H1 (cell line): ENCODE measurements at regions not wholly inside any gene's neighbourhood (a gene's known extent, or its start where the extent isn't known, plus 50 kb on each side); places are given as distances from the start of the nearest gene placed in this dataset.

Experiments
- CTCF ChIA-PET: fragments of 300-600 bp; sonication (Branson Sonifier 250); formaldehyde crosslinking; loops from one replicate; lab custom pipeline; 2021; ENCODE audit not compliant: partially characterized antibody; lab: Charles Lee
- POLR2A ChIA-PET: fragments of 300-600 bp; sonication (Branson Sonifier 250); formaldehyde crosslinking; loops from one replicate; lab custom pipeline; 2021; ENCODE audit warnings: inconsistent platforms; ENCODE audit not compliant: partially characterized antibody; lab: Charles Lee
- DNase-seq, 2 experiments: peaks; one replicate each; pipeline versions ENCODE4 v3.0.0 to v3.0.0-alpha.2; 2010 to 2022; ENCODE audit warnings: low spot score in 2 of 2, low read depth in 1 of 2, mixed read lengths in 1 of 2
- FAIRE-seq: peaks from 2 replicates; lab custom pipeline; 2011; peaks lifted over from hg19 to GRCh38; lab: Jason Lieb, UNC
- H2AFZ ChIP-seq: 2 replicates; pipeline ENCODE4 v1.8.1; 2012; ENCODE audit warnings: low read length, inconsistent platforms
- H2AK5ac ChIP-seq: 2 replicates; pipeline ENCODE4 v1.6.1; 2013; ENCODE audit warnings: low read depth, low read length
- H2BK120ac ChIP-seq: replicated peaks from 2 replicates; pipeline ENCODE3; 2013; ENCODE audit warnings: low read depth, low read length, inconsistent platforms
- H2BK12ac ChIP-seq: 2 replicates; pipeline ENCODE4 v1.6.1; 2013; ENCODE audit warnings: low read depth, low read length
- H2BK15ac ChIP-seq: 2 replicates; pipeline ENCODE4 v1.6.1; 2013; ENCODE audit warnings: low read length
- H2BK20ac ChIP-seq: 2 replicates; pipeline ENCODE4 v1.6.1; 2013; ENCODE audit warnings: low read length
- H2BK5ac ChIP-seq: 2 replicates; pipeline ENCODE4 v1.6.1; 2013; ENCODE audit warnings: low read depth, low read length
- H3K14ac ChIP-seq: 2 replicates; pipeline ENCODE4 v1.6.1; 2013; ENCODE audit warnings: inconsistent platforms; ENCODE audit not compliant: insufficient read length
- H3K18ac ChIP-seq: 2 replicates; pipeline ENCODE4 v1.6.1; 2013; ENCODE audit warnings: low read length; ENCODE audit errors: extremely low read depth
- H3K23ac ChIP-seq: 2 replicates; pipeline ENCODE4 v1.6.1; 2013; ENCODE audit warnings: inconsistent platforms; ENCODE audit not compliant: insufficient read length
- H3K23me2 ChIP-seq: 2 replicates; pipeline ENCODE4 v1.6.1; 2013; ENCODE audit warnings: low read depth, low read length
- H3K27ac ChIP-seq: 2 replicates; pipeline ENCODE4 v1.6.1; 2011; ENCODE audit warnings: low read depth, low read length, inconsistent platforms
- H3K27me3 ChIP-seq, 4 experiments: replicated peaks in 1 of 4; 1 replicate in 1 of 4; 2 replicates in 3 of 4; pipeline versions ENCODE4 v1.6.1 to v1.8.1; 2011 to 2013; ENCODE audit warnings: low read length in 3 of 4, mild to moderate bottlenecking in 3 of 4, inconsistent platforms in 2 of 4, mixed read lengths in 2 of 4, moderate library complexity in 1 of 4; ENCODE audit not compliant: control insufficient read depth in 3 of 4, insufficient read depth in 3 of 4; ENCODE audit errors: extremely low read depth in 1 of 4
- H3K36me3 ChIP-seq, 4 experiments: 2 replicates each; pipeline versions ENCODE4 v1.6.1 to v1.8.1; 2011 to 2013; ENCODE audit warnings: mild to moderate bottlenecking in 4 of 4, low read length in 3 of 4, moderate library complexity in 2 of 4, control low read depth in 1 of 4, inconsistent platforms in 1 of 4; ENCODE audit not compliant: insufficient read depth in 4 of 4, control insufficient read depth in 2 of 4
- H3K4ac ChIP-seq: replicated peaks from 2 replicates; pipeline ENCODE3; 2013; ENCODE audit warnings: low read length, low read depth, mixed read lengths, inconsistent platforms; ENCODE audit not compliant: insufficient read length
- H3K4me1 ChIP-seq, 4 experiments: replicated peaks in 1 of 4; 1 replicate in 1 of 4; 2 replicates in 3 of 4; pipeline versions ENCODE4 v1.6.1 to v1.8.1; 2011 to 2013; ENCODE audit warnings: low read length in 3 of 4, inconsistent platforms in 2 of 4, mixed read lengths in 1 of 4; ENCODE audit not compliant: insufficient read depth in 4 of 4, control insufficient read depth in 3 of 4
- H3K4me2 ChIP-seq, 2 experiments: 2 replicates each; pipeline versions ENCODE4 v1.6.1 to v1.8.1; 2011 to 2013; ENCODE audit warnings: low read depth in 2 of 2, low read length in 2 of 2, control low read depth in 1 of 2, inconsistent platforms in 1 of 2, mild to moderate bottlenecking in 1 of 2; ENCODE audit not compliant: insufficient read depth in 1 of 2
- H3K4me3 ChIP-seq, 4 experiments: fragments of 200-600, 300-600 bp in 1 of 4; sonication (generic), shearing (Covaris generic), sonication (Bioruptor Twin) in 1 of 4; 2 replicates each; pipeline versions ENCODE4 v1.5.1 to v1.8.1; 2011 to 2016; ENCODE audit warnings: low read length in 4 of 4, low read depth in 3 of 4, control low read depth in 2 of 4, inconsistent platforms in 2 of 4, mild to moderate bottlenecking in 2 of 4, mixed read lengths in 1 of 4, moderate library complexity in 1 of 4; ENCODE audit not compliant: insufficient read depth in 2 of 4; ENCODE audit errors: extremely low read depth in 1 of 4
- H3K56ac ChIP-seq: replicated peaks from 2 replicates; pipeline ENCODE3; 2013; ENCODE audit warnings: low read depth, mild to moderate bottlenecking, mixed read lengths, low read length, inconsistent platforms; ENCODE audit not compliant: insufficient read length
- H3K79me1 ChIP-seq: 2 replicates; pipeline ENCODE4 v1.6.1; 2013; ENCODE audit warnings: low read depth, low read length, control low read depth
- H3K79me2 ChIP-seq, 2 experiments: 2 replicates each; pipeline versions ENCODE4 v1.6.1 to v1.8.1; 2012 to 2013; ENCODE audit warnings: low read length in 2 of 2, mild to moderate bottlenecking in 2 of 2, inconsistent platforms in 1 of 2; ENCODE audit not compliant: insufficient read depth in 2 of 2, control insufficient read depth in 1 of 2
- H3K9ac ChIP-seq, 4 experiments: replicated peaks in 1 of 4; 1 replicate in 1 of 4; 2 replicates in 3 of 4; pipeline versions ENCODE4 v1.6.1 to v1.8.1; 2011 to 2013; ENCODE audit warnings: low read depth in 3 of 4, low read length in 3 of 4, control low read depth in 2 of 4, mild to moderate bottlenecking in 2 of 4, moderate library complexity in 2 of 4, inconsistent platforms in 1 of 4; ENCODE audit errors: extremely low read depth in 1 of 4
- H3K9me3 ChIP-seq, 2 experiments: 2 replicates each; pipeline versions ENCODE4 v1.6.1 to v1.8.1; 2012 to 2013; ENCODE audit warnings: mild to moderate bottlenecking in 2 of 2, moderate library complexity in 2 of 2, control low read depth in 1 of 2, inconsistent platforms in 1 of 2, low read depth in 1 of 2, low read length in 1 of 2, mixed read lengths in 1 of 2; ENCODE audit not compliant: insufficient read depth in 2 of 2
- H4K20me1 ChIP-seq, 2 experiments: replicated peaks in 1 of 2; 2 replicates each; pipeline versions ENCODE3 to v1.8.1; 2011 to 2013; ENCODE audit warnings: inconsistent platforms in 2 of 2, low read length in 2 of 2, mild to moderate bottlenecking in 1 of 2; ENCODE audit not compliant: insufficient read depth in 2 of 2, control insufficient read depth in 1 of 2
- H4K5ac ChIP-seq: 2 replicates; pipeline ENCODE4 v1.6.1; 2013; ENCODE audit warnings: low read length, low read depth, mixed read lengths, inconsistent platforms; ENCODE audit not compliant: insufficient read length
- H4K8ac ChIP-seq: 2 replicates; pipeline ENCODE4 v1.8.0; 2013; ENCODE audit warnings: mild to moderate bottlenecking, moderate library complexity, low read length, inconsistent platforms; ENCODE audit not compliant: insufficient read depth; ENCODE audit errors: extremely low read depth
- H4K91ac ChIP-seq: replicated peaks from 2 replicates; pipeline ENCODE3; 2013; ENCODE audit warnings: low read length, mixed read lengths, inconsistent platforms; ENCODE audit not compliant: insufficient read length
- BCL11A ChIP-seq, 2 experiments: IDR thresholded peaks; one replicate each; pipeline ENCODE4 v1.6.1; 2011; ENCODE audit warnings: low read depth in 2 of 2, low read length in 2 of 2, mild to moderate bottlenecking in 2 of 2
- CREB1 ChIP-seq: IDR thresholded peaks from 2 replicates; pipeline ENCODE4 v1.6.1; 2012; ENCODE audit warnings: inconsistent platforms
- EGR1 ChIP-seq: IDR thresholded peaks from 2 replicates; pipeline ENCODE4 v1.6.1; 2011; ENCODE audit warnings: low read depth, low read length, borderline replicate concordance
- HDAC6 ChIP-seq: IDR thresholded peaks from one replicate; pipeline ENCODE4 v1.7.1; 2012; ENCODE audit warnings: low read depth, mild to moderate bottlenecking, inconsistent platforms, low read length, moderate library complexity
- JUND ChIP-seq: IDR thresholded peaks from 2 replicates; pipeline ENCODE4 v1.6.1; 2011; ENCODE audit warnings: mild to moderate bottlenecking, improper control_type of control experiment, low read length
- KDM5A ChIP-seq: fragments of 200-600 bp; IDR thresholded peaks from 2 replicates; pipeline ENCODE4 v1.7.1; 2012; ENCODE audit warnings: mild to moderate bottlenecking, low read length, inconsistent platforms, mixed read lengths
- POLR2AphosphoS5 ChIP-seq: IDR thresholded peaks from 2 replicates; pipeline ENCODE4 v1.6.1; 2011; ENCODE audit warnings: low read depth, low read length
- RXRA ChIP-seq: IDR thresholded peaks from 2 replicates; pipeline ENCODE4 v1.6.1; 2011; ENCODE audit warnings: low read depth, mild to moderate bottlenecking, low read length, moderate library complexity; ENCODE audit not compliant: insufficient read depth
- SIN3A ChIP-seq, 2 experiments: IDR thresholded peaks in 1 of 2; conservative IDR thresholded peaks in 1 of 2; 2 replicates each; pipeline ENCODE4 v1.6.1; 2011 to 2012; ENCODE audit warnings: low read length in 2 of 2, improper control_type of control experiment in 1 of 2, low read depth in 1 of 2, mild to moderate bottlenecking in 1 of 2
- SIX5 ChIP-seq: IDR thresholded peaks from 2 replicates; pipeline ENCODE4 v1.6.1; 2011; ENCODE audit warnings: mild to moderate bottlenecking, low read depth, low read length
- WGBS, 2 experiments: shearing (Covaris generic) in 1 of 2; methylation state at CpG; one replicate each; pipeline versions ENCODE4 v1.1.6 to v1.1.7; 2013 to 2015; ENCODE audit warnings: low lambda C conversion rate in 2 of 2, mixed read lengths in 2 of 2, inconsistent platforms in 1 of 2, low coverage in 1 of 2, missing lambda C conversion rate in 1 of 2; ENCODE audit not compliant: insufficient replicate concordance in 2 of 2, insufficient coverage in 1 of 2, insufficient read length in 1 of 2; ENCODE audit errors: extremely low coverage in 1 of 2, missing lambda C conversion rate in 1 of 2; 5-methylcytosine and 5-hydroxymethylcytosine counted together
- TF ChIP-seq, protein P1 (sequence below): IDR thresholded peaks from 2 replicates; pipeline ENCODE4 v1.6.1; 2012; ENCODE audit warnings: low read length, inconsistent platforms

GRCh38 chr15:35286721-35287120 lies 201.6 kb upstream of the NANOGP8 start:
- no peak for FAIRE-seq
- H2BK12ac ChIP-seq, result no peak overlapping the region
- no peak overlapping the region for H4K91ac ChIP-seq
- POLR2A ChIA-PET, result no interaction called here
- no peak overlapping the region for H3K18ac ChIP-seq
- H2BK120ac ChIP-seq, result no peak overlapping the region
- H3K4me2 ChIP-seq, result no peak overlapping the region
- H3K14ac ChIP-seq, result no peak overlapping the region
- H3K9me3 ChIP-seq, result no peaks in the 10 kb centered on the region
- no peaks in the 10 kb centered on the region for H3K36me3 ChIP-seq
- H4K5ac ChIP-seq, result no peak overlapping the region
- no peak overlapping the region for H4K8ac ChIP-seq
- H3K4me3 ChIP-seq, result no peak overlapping the region
- no peak overlapping the region for H2BK20ac ChIP-seq
- H3K9ac ChIP-seq, result no peak overlapping the region
- H3K27me3 ChIP-seq, result no peaks in the 10 kb centered on the region
- no peaks in the 10 kb centered on the region for H3K79me1 ChIP-seq
- no peak overlapping the region for H2AK5ac ChIP-seq
- no peak overlapping the region for H2BK5ac ChIP-seq
- CTCF ChIA-PET, result interaction anchor here (1.4 to 2.6 kb wide), 2 partner anchors 157 to 208 kb away, joined by 5 to 19 read pairs; no protein-coding TSS in a partner anchor
- H3K56ac ChIP-seq, result no peak overlapping the region
- WGBS, 2 experiments, result 91% methylated on average over 2 of the region's 2 CpGs; no CpG with 5 or more reads in 1 of the 2 experiments
- peaks cover 0 to 4% (median 0%) of the 10 kb centered on the region in 4 experiments; a peak in 2 of 7 replicates for H3K4me1 ChIP-seq
- no peak overlapping the region for H3K27ac ChIP-seq
- TF ChIP-seq SIX5 (no peak), KDM5A (no peak), HDAC6 (no peak), EGR1 (no peak), CREB1 (no peak), POLR2AphosphoS5 (no peak), JUND (no peak), SIN3A (conservative IDR thresholded peaks at IDR 0.05 in 1 of 2, IDR thresholded peaks at IDR 0.05 in 1 of 2; ENCODE audit: low read depth in 1 of 2, low read length in 2 of 2) (no peak), RXRA (no peak), BCL11A (IDR thresholded peaks at IDR 0.05; ENCODE audit: low read depth in 2 of 2, low read length in 2 of 2) (no peak)
- TF ChIP-seq, protein P1, sequence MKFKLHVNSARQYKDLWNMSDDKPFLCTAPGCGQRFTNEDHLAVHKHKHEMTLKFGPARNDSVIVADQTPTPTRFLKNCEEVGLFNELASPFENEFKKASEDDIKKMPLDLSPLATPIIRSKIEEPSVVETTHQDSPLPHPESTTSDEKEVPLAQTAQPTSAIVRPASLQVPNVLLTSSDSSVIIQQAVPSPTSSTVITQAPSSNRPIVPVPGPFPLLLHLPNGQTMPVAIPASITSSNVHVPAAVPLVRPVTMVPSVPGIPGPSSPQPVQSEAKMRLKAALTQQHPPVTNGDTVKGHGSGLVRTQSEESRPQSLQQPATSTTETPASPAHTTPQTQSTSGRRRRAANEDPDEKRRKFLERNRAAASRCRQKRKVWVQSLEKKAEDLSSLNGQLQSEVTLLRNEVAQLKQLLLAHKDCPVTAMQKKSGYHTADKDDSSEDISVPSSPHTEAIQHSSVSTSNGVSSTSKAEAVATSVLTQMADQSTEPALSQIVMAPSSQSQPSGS, result no peak
- H3K23me2 ChIP-seq, result no peaks in the 10 kb centered on the region; the same call in 1 of the 2 replicates
- H3K4ac ChIP-seq, result no peak overlapping the region
- DNase-seq, result no peak
- H3K79me2 ChIP-seq, result no peaks in the 10 kb centered on the region
- H2BK15ac ChIP-seq, result no peak overlapping the region
- H3K23ac ChIP-seq, result no peak overlapping the region
- H4K20me1 ChIP-seq, result no peaks in the 10 kb centered on the region
- no peak overlapping the region for H2AFZ ChIP-seq
